ENCODE measurements at regions not wholly inside any gene's neighbourhood (a gene's known extent, or its start where the extent isn't known, plus 50 kb on each side); places are given as distances from the start of the nearest gene placed in this dataset.

DNA sequence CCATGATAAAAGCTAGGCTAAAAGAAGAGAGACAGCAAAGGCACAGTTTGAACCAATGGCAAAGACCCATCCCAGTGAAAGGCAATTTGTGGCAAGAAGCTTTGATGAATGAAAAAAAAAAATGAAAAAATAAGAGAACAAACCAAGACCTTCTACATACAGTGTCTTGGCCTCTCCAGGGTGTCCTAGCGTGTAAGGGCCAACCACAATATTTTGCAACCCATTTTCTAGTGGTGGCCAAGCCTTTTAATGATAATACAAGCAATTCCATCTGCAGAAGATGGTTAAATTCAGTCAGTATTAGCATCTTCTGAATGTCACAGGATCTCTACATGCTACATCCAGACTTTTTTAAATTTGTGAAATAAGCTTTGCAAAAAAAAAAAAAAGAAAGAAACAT, 270.4 kb downstream of the LRATD1 start:
- H3K14ac ChIP-seq (ENCODE audit: insufficient read length): no peak overlapping the region
- no peak for DNase-seq (ENCODE audit: low read depth in 1 of 2, low spot score in 2 of 2)
- no peaks in the 10 kb centered on the region for H4K20me1 ChIP-seq (replicated peaks in 1 of 2; ENCODE audit: control insufficient read depth in 1 of 2, insufficient read depth in 2 of 2, low read length in 2 of 2)
- no peak overlapping the region for H2BK20ac ChIP-seq (ENCODE audit: low read length)
- no peak overlapping the region for H2AFZ ChIP-seq (ENCODE audit: low read length)
- H4K5ac ChIP-seq (ENCODE audit: insufficient read length, low read depth, low read length): no peak overlapping the region
- no peak overlapping the region for H3K9ac ChIP-seq (replicated peaks in 1 of 4; ENCODE audit: extremely low read depth in 1 of 4, low read depth in 3 of 4, low read length in 3 of 4)
- no peak overlapping the region for H3K56ac ChIP-seq (replicated peaks; ENCODE audit: insufficient read length, low read depth, low read length)
- no peak overlapping the region for H3K27ac ChIP-seq (ENCODE audit: low read depth, low read length)
- no peaks in the 10 kb centered on the region for H3K23me2 ChIP-seq (ENCODE audit: low read depth, low read length)
- no peak overlapping the region for H2BK15ac ChIP-seq (ENCODE audit: low read length)
- no peaks in the 10 kb centered on the region for H3K79me2 ChIP-seq (ENCODE audit: control insufficient read depth in 1 of 2, insufficient read depth in 2 of 2, low read length in 2 of 2)
- FAIRE-seq: no peak
- no peaks in the 10 kb centered on the region for H3K27me3 ChIP-seq (replicated peaks in 1 of 4; ENCODE audit: control insufficient read depth in 3 of 4, extremely low read depth in 1 of 4, insufficient read depth in 3 of 4, low read length in 3 of 4)
- no peak overlapping the region for H3K4me2 ChIP-seq (ENCODE audit: insufficient read depth in 1 of 2, low read depth in 2 of 2, low read length in 2 of 2)
- no peak overlapping the region for H2BK120ac ChIP-seq (replicated peaks; ENCODE audit: low read depth, low read length)
- H3K4me1 ChIP-seq (replicated peaks in 1 of 4; ENCODE audit: control insufficient read depth in 3 of 4, insufficient read depth in 4 of 4, low read length in 3 of 4): peaks cover 0 to 2% (median 0%) of the 10 kb centered on the region in 4 experiments; a peak in 2 of 7 replicates
- ChIA-PET POLR2A (ENCODE audit: partially characterized antibody) (no interaction called here), CTCF (ENCODE audit: partially characterized antibody) (interaction anchor here (0.6 to 3.2 kb wide), 55 partner anchors 8 to 1661 kb away, joined by 3 to 52 read pairs (median 4); no protein-coding TSS in a partner anchor)
- no peaks in the 10 kb centered on the region for H3K36me3 ChIP-seq (ENCODE audit: control insufficient read depth in 2 of 4, insufficient read depth in 4 of 4, low read length in 3 of 4)
- WGBS, 2 experiments (ENCODE audit: extremely low coverage in 1 of 2, insufficient coverage in 1 of 2, insufficient read length in 1 of 2, insufficient replicate concordance in 2 of 2, low coverage in 1 of 2, low lambda C conversion rate in 2 of 2, missing lambda C conversion rate in 1 of 2): 100% methylated on average over 1 of the region's 1 CpG; no CpG with 5 or more reads in 1 of the 2 experiments
- H3K18ac ChIP-seq (ENCODE audit: extremely low read depth, low read length): no peak overlapping the region
- H3K23ac ChIP-seq (ENCODE audit: insufficient read length): no peak overlapping the region
- no peak overlapping the region for H2BK12ac ChIP-seq (ENCODE audit: low read depth, low read length)
- no peak overlapping the region for H2BK5ac ChIP-seq (ENCODE audit: low read depth, low read length)
- H4K8ac ChIP-seq (ENCODE audit: extremely low read depth, insufficient read depth, low read length): no peak overlapping the region
- no peak overlapping the region for H4K91ac ChIP-seq (replicated peaks; ENCODE audit: insufficient read length, low read length)
- no peak overlapping the region for H3K4me3 ChIP-seq (ENCODE audit: extremely low read depth in 1 of 4, insufficient read depth in 2 of 4, low read depth in 3 of 4, low read length in 4 of 4)
- H3K4ac ChIP-seq (replicated peaks; ENCODE audit: insufficient read length, low read depth, low read length): no peak overlapping the region
- TF ChIP-seq SP1 (IDR thresholded peaks at IDR 0.05; ENCODE audit: low read depth, low read length) (no peak), BRCA1 (IDR thresholded peaks at IDR 0.05; ENCODE audit: low read depth, low read length) (no peak)
- H3K9me3 ChIP-seq (ENCODE audit: insufficient read depth in 2 of 2, low read depth in 1 of 2, low read length in 1 of 2): no peaks in the 10 kb centered on the region
- H3K79me1 ChIP-seq (ENCODE audit: low read depth, low read length): no peaks in the 10 kb centered on the region
- no peak overlapping the region for H2AK5ac ChIP-seq (ENCODE audit: low read depth, low read length)
